NCI-H82 treated with DMSO at 0.1 percent for 48 hours (cell line): ENCODE measurements at regions not wholly inside any gene's neighbourhood (a gene's known extent, or its start where the extent isn't known, plus 50 kb on each side); places are given as distances from the start of the nearest gene placed in this dataset.

Experiments used
- DNase-seq: peaks from one replicate; lab custom pipeline; 2025; ENCODE audit not compliant: unreplicated experiment; lab: John Stamatoyannopoulos, UW

DNA sequence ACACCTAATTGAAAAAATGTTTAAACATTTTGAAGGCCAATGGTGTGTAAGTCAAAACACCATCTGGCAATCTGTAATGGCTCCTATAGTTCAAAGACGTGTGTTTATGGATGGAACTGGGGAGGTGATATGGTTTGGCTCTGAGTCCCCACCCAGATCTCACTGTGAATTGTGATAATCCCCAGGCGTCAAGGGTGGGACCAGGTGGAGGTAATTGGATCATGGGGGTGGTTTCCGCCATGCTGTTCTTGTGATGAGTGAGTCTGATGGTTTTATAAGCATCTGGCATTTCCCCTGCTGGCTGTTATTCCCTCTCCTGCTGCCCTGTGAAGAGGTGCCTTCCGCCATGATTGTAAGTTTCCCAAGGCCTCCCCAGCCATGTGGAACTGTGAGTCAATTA, 52.2 kb downstream of the ADRA2C start:
- peak; percentile 75 for DNase-seq

- no peak for DNase-seq
These were observed 53.2 kb downstream of the ADRA2C start for GRCh38 chr4:3819210-3819919.

GRCh38 chr4:3820016-3820805, 54.0 kb downstream of the ADRA2C start:
- DNase-seq = no peak

DNA sequence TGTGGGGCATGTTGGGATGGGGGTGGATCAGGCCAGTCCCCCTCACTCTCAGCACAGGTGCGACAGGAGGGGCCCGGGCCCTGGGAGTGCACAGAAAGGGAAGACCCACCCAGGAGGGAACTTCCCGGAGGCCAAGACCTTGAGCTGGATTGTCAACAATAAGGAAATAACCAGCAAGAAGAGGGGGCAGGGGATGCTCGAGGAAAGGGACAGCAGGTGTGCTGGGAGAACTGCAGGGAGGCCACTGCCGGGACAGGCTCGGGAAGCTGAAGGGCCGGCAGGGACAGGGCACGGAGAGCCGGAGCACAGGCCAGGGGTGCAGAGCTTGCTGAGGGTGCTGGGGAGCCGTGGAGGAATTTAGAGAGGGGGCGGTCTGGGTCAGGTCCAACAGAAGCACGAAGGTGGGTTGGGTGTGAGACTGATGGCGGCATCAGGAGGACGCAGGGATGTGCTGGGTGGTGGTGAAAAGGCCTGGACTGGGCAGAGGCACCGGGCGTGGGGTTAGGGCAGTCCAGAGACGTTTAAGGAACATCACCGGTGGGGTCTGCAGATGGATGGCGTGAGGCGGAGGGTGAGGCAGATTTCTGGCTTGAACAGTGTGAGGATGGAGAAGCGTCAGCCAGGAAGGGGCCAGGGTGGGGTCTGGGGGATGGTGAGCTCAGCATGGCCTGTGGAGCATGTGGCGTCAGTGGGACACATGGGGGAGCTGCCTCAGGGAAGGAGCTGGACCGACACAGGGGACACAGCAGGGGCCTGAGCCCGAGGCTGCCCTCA, 54.8 kb downstream of the ADRA2C start:
- no peak for DNase-seq

GRCh38 chr4:3821580-3822229, 55.5 kb downstream of the ADRA2C start:
- DNase-seq = no peak

DNA sequence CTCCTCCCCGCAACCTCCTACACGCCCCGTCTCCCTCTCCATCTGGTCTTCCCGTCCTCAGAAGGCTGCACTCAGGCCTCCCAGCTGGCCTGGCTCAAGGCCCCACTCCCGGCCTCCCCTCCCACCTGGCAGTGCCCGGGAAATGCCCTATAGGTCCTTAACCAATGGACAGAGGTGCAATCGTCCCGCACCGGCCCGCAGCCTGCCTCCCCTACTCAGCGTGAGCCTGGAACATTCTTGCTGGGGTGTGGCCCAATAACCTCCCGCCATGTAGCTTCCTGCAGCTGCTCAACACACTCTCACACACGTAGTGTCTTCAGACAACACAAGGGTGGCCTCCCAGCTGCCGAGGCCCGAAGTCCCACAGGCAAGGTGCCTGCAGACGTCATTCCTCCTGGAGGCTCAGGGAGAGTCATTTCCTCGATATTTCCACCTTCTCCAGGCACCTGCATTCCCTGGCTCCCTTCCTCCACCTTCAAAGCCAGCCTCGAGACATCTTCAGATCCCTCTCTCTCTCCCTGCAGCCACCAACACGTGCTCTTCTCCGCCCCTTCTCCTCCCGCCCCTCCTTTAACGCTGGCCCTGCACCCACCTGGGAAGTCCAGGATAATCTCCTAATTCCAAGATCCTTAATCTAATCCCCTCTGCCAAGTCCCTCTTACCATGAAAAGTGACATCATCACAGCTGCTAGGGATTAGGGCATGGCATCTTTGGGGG, 56.2 kb downstream of the ADRA2C start:
- DNase-seq = peak; percentile 87

GRCh38 chr4:3823496-3824341, 57.5 kb downstream of the ADRA2C start:
- DNase-seq = no peak

GRCh38 chr4:3824521-3825270, 58.5 kb downstream of the ADRA2C start:
- no peak for DNase-seq

- DNase-seq = no peak
These were observed 59.3 kb downstream of the ADRA2C start for GRCh38 chr4:3825530-3825929.

DNA sequence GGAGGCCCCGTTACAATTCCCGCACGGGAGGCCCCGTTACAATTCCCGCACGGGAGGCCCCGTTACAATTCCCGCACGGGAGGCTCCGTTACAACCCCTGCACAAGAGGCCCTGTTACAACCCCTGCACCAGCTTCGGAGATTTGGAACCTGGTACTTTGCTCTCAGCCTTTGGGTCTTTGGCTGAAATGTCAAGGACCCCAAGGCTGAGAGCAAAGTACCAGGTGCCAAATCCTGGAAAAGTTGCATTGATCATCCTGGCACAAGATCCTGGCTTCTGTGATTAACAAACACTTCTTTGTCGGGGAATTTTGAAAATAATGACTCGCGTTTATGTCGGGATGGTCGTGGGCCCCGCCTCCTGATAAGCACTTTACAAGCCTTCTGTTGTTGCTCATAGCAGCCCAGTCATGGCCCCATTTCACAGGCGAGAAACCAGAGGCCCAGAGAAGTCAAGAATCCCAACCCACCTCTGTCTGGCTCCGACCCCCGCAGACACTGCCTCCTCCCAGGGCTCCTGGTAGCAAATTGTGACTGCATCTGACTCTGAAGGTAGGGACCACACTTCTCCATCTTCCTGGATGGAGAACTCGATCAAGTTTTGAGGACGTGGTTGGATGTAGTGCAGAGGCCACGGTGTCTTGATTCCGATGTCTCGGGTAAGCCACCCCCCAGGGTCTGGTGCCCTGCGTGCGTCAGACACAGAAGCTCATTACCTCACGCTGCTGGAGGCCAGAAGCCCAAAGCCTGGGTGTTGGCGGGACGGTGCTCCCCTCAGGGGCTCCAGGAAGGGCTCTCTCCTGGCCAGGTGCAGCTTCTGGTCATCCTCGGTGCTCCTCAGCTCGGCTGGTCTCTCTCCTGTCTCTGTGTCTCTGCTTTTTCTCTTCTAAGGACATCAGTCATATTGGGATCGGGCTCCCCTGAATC, 60.3 kb downstream of the ADRA2C start:
- DNase-seq = no peak

- no peak for DNase-seq
These were observed 61.7 kb downstream of the ADRA2C start for GRCh38 chr4:3827616-3828492.

GRCh38 chr4:3828546-3828945, 62.4 kb downstream of the ADRA2C start:
- DNase-seq = no peak

GRCh38 chr4:3829211-3829955, 63.2 kb downstream of the ADRA2C start:
- DNase-seq = no peak

- DNase-seq = peak; percentile 85
These were observed 64.0 kb downstream of the ADRA2C start for GRCh38 chr4:3829956-3830773.

GRCh38 chr4:3830774-3831528, 64.8 kb downstream of the ADRA2C start:
- DNase-seq = no peak
